Pancreas (tissue), 10 donors: ENCODE measurements at regions not wholly inside any gene's neighbourhood (a gene's known extent, or its start where the extent isn't known, plus 50 kb on each side); places are given as distances from the start of the nearest gene placed in this dataset.
A peak's percentile ranks its signal among the peaks of the same experiment; 100 is the strongest.

Experiments
- ATAC-seq, 4 donors: fragments of 200-7000 bp; cut with Tn5 transposase; one replicate each; pipeline versions ENCODE4 v1.8.0 to v1.9.1; 2020; ENCODE audit warnings: mild to moderate bottlenecking in 4 of 4, moderate library complexity in 4 of 4
- DNase-seq, 6 donors: peaks; one replicate each; pipeline ENCODE4 v3.0.0-alpha.2; 2020
- FAIRE-seq: peaks from 2 replicates; lab custom pipeline; 2012; peaks lifted over from hg19 to GRCh38; lab: Jason Lieb, UNC
- H3K27ac ChIP-seq, 4 donors: fragments of 200-600 bp; sonication (generic); 1 replicate in 3 of 4; 2 replicates in 1 of 4; pipeline versions ENCODE4 v1.5.0 to v1.8.0; 2020
- H3K27me3 ChIP-seq, 4 donors: fragments of 200-600 bp; one replicate each; pipeline ENCODE4 v1.8.0; 2021
- H3K36me3 ChIP-seq, 3 donors: fragments of 200-600 bp; sonication (generic) in 1 of 3; one replicate each; pipeline versions ENCODE4 v1.5.0 to v1.8.0; 2020 to 2021
- H3K4me1 ChIP-seq, 3 donors: fragments of 200-600 bp; one replicate each; pipeline ENCODE4 v1.8.0; 2021
- H3K4me3 ChIP-seq, 4 donors: fragments of 200-600 bp; sonication (generic) in 2 of 4; one replicate each; pipeline versions ENCODE4 v1.5.0 to v1.8.0; 2020 to 2021
- H3K9me3 ChIP-seq, 4 donors: fragments of 200-600 bp; one replicate each; pipeline ENCODE4 v1.8.0; 2021
- WGBS, 2 donors: extraction: QIAGEN DNeasy Blood & Tissue Kit; methylation state at CpG; one replicate each; pipeline ENCODE4 v1.1.7; 2013; 5-methylcytosine and 5-hydroxymethylcytosine counted together
- intact Hi-C, 3 donors: fragments of 100-400 bp; cut with DNase I; formaldehyde crosslinking; loops; one replicate each; pipeline versions ENCODE4 v1.11.1 to v1.14.2; 2022
- TF ChIP-seq, protein P1 (sequence below), 4 donors: fragments of 200-600 bp; sonication (generic) in 3 of 4; IDR thresholded peaks; one replicate each; pipeline versions ENCODE4 v1.5.0 to v1.8.0; 2021; ENCODE audit warnings: antibody characterized with exemption in 4 of 4
- donor health status: healthy with polysubstance abuse.
- donor health status: DM: no; HTN: no; CAD: no; lungs with moderate emphysema.
- donor health status: DM: no; HTN: no; CAD: no.
- donor health status: control.
- donor health status: control.
- donor health status: Bipolar disorder and iron deficiency.
- donor health status: DM: yes; HTN: yes; CAD: no.
- donor health status: DM: no; HTN: no; CAD: no.
- donor health status: DM: no; HTN: no; CAD: no.
- donor health status: DM: yes; HTN: yes; CAD: no.

- 4 to 14% methylated on average over 1 of the region's 1 CpG for WGBS, 2 donors
- intact Hi-C loops, result no loop called here
- Histone ChIP-seq H3K4me3 (no peak overlapping the region), H3K36me3 (no peaks in the 10 kb centered on the region), H3K9me3 (no peaks in the 10 kb centered on the region), H3K4me1 (peaks cover 22 to 31% (median 31%) of the 10 kb centered on the region in 3 donors), H3K27me3 (no peaks in the 10 kb centered on the region), H3K27ac (peak overlapping the region in 3 of 4 donors; percentile 19 to 82 (median 72))
- FAIRE-seq (no peak), DNase-seq (peak in 3 of 6 donors; percentile 63 to 80 (median 72)), ATAC-seq (peak; percentile 90 to 95 (median 92))
- TF ChIP-seq, protein P1, sequence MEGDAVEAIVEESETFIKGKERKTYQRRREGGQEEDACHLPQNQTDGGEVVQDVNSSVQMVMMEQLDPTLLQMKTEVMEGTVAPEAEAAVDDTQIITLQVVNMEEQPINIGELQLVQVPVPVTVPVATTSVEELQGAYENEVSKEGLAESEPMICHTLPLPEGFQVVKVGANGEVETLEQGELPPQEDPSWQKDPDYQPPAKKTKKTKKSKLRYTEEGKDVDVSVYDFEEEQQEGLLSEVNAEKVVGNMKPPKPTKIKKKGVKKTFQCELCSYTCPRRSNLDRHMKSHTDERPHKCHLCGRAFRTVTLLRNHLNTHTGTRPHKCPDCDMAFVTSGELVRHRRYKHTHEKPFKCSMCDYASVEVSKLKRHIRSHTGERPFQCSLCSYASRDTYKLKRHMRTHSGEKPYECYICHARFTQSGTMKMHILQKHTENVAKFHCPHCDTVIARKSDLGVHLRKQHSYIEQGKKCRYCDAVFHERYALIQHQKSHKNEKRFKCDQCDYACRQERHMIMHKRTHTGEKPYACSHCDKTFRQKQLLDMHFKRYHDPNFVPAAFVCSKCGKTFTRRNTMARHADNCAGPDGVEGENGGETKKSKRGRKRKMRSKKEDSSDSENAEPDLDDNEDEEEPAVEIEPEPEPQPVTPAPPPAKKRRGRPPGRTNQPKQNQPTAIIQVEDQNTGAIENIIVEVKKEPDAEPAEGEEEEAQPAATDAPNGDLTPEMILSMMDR (IDR thresholded peaks at IDR 0.05), result no peak
Measured at GRCh38 chr6:76124018-76124417, 51.6 kb upstream of the IMPG1 start.
